Neuronal stem cell (in vitro differentiated cells): ENCODE measurements at regions not wholly inside any gene's neighbourhood (a gene's known extent, or its start where the extent isn't known, plus 50 kb on each side); places are given as distances from the start of the nearest gene placed in this dataset.

Experiments
- DNase-seq: peaks from one replicate; pipeline ENCODE4 v3.0.0-alpha.2; 2013; ENCODE audit warnings: low spot score
- H2AFZ ChIP-seq: one replicate; pipeline ENCODE4 v1.6.1; 2013; ENCODE audit warnings: mild to moderate bottlenecking, low read length, inconsistent platforms
- H2AK5ac ChIP-seq: 2 replicates; pipeline ENCODE4 v1.6.1; 2013; ENCODE audit warnings: low read depth, mild to moderate bottlenecking, inconsistent platforms, low read length, moderate library complexity, mixed read lengths
- H2BK120ac ChIP-seq: 2 replicates; pipeline ENCODE4 v1.6.1; 2013; ENCODE audit warnings: low read depth, mild to moderate bottlenecking, inconsistent platforms, low read length, moderate library complexity, mixed read lengths
- H2BK12ac ChIP-seq: one replicate; pipeline ENCODE4 v1.6.1; 2013; ENCODE audit warnings: low read length, inconsistent platforms
- H2BK15ac ChIP-seq: 2 replicates; pipeline ENCODE4 v1.6.1; 2013; ENCODE audit warnings: mild to moderate bottlenecking, low read length, inconsistent platforms, mixed read lengths
- H2BK5ac ChIP-seq: one replicate; pipeline ENCODE4 v1.6.1; 2013; ENCODE audit warnings: inconsistent platforms, mild to moderate bottlenecking, low read length, moderate library complexity
- H3K14ac ChIP-seq: one replicate; pipeline ENCODE4 v1.6.1; 2013; ENCODE audit warnings: low read length, inconsistent platforms
- H3K18ac ChIP-seq: 2 replicates; pipeline ENCODE4 v1.6.1; 2013; ENCODE audit warnings: low read length, inconsistent platforms
- H3K23ac ChIP-seq: 2 replicates; pipeline ENCODE4 v1.6.1; 2013; ENCODE audit warnings: low read depth, mild to moderate bottlenecking, mixed read lengths, low read length, inconsistent platforms; ENCODE audit not compliant: poor library complexity
- H3K27ac ChIP-seq: replicated peaks from 3 replicates; pipeline ENCODE4 v1.5.1; 2013; ENCODE audit warnings: low read length, inconsistent platforms
- H3K27me3 ChIP-seq, 3 experiments: 2 replicates each; pipeline ENCODE4 v1.6.1; 2013; ENCODE audit warnings: low read length in 3 of 3, mild to moderate bottlenecking in 2 of 3, inconsistent platforms in 1 of 3, low read depth in 1 of 3, mixed read lengths in 1 of 3, moderate library complexity in 1 of 3; ENCODE audit not compliant: control insufficient read depth in 3 of 3, insufficient read depth in 3 of 3
- H3K36me3 ChIP-seq, 2 donors: replicated peaks in 1 of 2; 2 replicates each; pipeline ENCODE4 v1.6.1; 2013; ENCODE audit warnings: low read length in 2 of 2; ENCODE audit not compliant: control insufficient read depth in 2 of 2, insufficient read depth in 2 of 2
- H3K4ac ChIP-seq: 2 replicates; pipeline ENCODE4 v1.6.1; 2013; ENCODE audit warnings: inconsistent platforms, mild to moderate bottlenecking, low read length, moderate library complexity
- H3K4me1 ChIP-seq, 2 donors: 1 replicate in 1 of 2; 2 replicates in 1 of 2; pipeline ENCODE4 v1.6.1; 2013; ENCODE audit warnings: low read length in 2 of 2, low read depth in 1 of 2; ENCODE audit not compliant: control insufficient read depth in 2 of 2, insufficient read depth in 1 of 2
- H3K4me2 ChIP-seq: one replicate; pipeline ENCODE4 v1.6.1; 2013; ENCODE audit warnings: mild to moderate bottlenecking, low read length, inconsistent platforms; ENCODE audit not compliant: insufficient read depth, poor library complexity, severe bottlenecking
- H3K4me3 ChIP-seq, 2 donors: 2 replicates each; pipeline ENCODE4 v1.5.1; 2013; ENCODE audit warnings: low read length in 2 of 2, mild to moderate bottlenecking in 2 of 2, inconsistent platforms in 1 of 2, moderate library complexity in 1 of 2
- H3K79me1 ChIP-seq: one replicate; pipeline ENCODE4 v1.6.1; 2013; ENCODE audit warnings: low read depth, mild to moderate bottlenecking, inconsistent platforms, low read length, moderate library complexity
- H3K9ac ChIP-seq: one replicate; pipeline ENCODE4 v1.6.1; 2013; ENCODE audit warnings: mild to moderate bottlenecking, low read depth, low read length, inconsistent platforms; ENCODE audit not compliant: poor library complexity
- H3K9me3 ChIP-seq, 2 donors: replicated peaks in 1 of 2; 2 replicates each; pipeline versions ENCODE3 to v1.6.1; 2013; ENCODE audit warnings: low read length in 2 of 2, mild to moderate bottlenecking in 2 of 2, inconsistent platforms in 1 of 2, low read depth in 1 of 2, mixed read lengths in 1 of 2, moderate library complexity in 1 of 2; ENCODE audit not compliant: control insufficient read depth in 2 of 2, insufficient read depth in 1 of 2
- H4K8ac ChIP-seq: one replicate; pipeline ENCODE4 v1.6.1; 2013; ENCODE audit warnings: low read depth, mild to moderate bottlenecking, inconsistent platforms, low read length, moderate library complexity
- H4K91ac ChIP-seq: one replicate; pipeline ENCODE4 v1.6.1; 2013; ENCODE audit warnings: low read length, low read depth, mild to moderate bottlenecking, inconsistent platforms; ENCODE audit not compliant: poor library complexity
- WGBS, 2 donors: extraction: QIAGEN DNeasy Blood & Tissue Kit; methylation state at CpG; one replicate each; pipeline ENCODE4 v1.1.7; 2013; ENCODE audit warnings: missing lambda C conversion rate in 2 of 2, mixed read lengths in 1 of 2; ENCODE audit not compliant: insufficient read length in 2 of 2, insufficient replicate concordance in 1 of 2; ENCODE audit errors: extremely low coverage in 2 of 2; 5-methylcytosine and 5-hydroxymethylcytosine counted together

DNA sequence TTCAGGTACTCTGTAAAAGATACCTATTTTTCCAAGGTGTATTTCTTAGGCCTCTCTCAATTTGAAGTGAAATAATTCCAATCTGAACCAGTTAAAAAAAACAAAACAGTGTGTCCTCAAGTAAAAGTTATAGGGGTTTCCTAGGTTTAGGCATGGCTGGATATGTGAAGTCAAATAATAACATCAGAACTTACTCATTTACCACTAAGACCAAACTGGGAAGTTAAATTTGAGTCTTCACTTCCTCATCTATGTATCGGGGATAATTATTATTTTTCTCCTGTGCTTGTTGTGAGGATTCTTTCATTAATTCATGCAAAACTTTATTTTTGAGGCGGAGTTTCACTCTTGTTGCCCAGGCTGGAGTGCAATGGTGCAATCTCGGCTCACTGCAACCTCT lies 86.2 kb upstream of the PTPRK start:
- Histone ChIP-seq H4K91ac (no peak overlapping the region), H3K9ac (no peak overlapping the region), H2AK5ac (no peak overlapping the region), H3K4ac (no peak overlapping the region), H3K36me3 (no peaks in the 10 kb centered on the region), H4K8ac (no peak overlapping the region), H3K18ac (no peak overlapping the region), H2AFZ (no peak overlapping the region), H3K4me1 (no peaks in the 10 kb centered on the region), H3K4me2 (no peak overlapping the region), H3K4me3 (no peak overlapping the region), H2BK120ac (no peak overlapping the region), H3K14ac (no peak overlapping the region), H3K27me3 (peaks cover 0 to 2% (median 0%) of the 10 kb centered on the region in 3 experiments), H2BK15ac (no peak overlapping the region), H2BK12ac (no peak overlapping the region), H3K27ac (no peak overlapping the region), H3K23ac (no peak overlapping the region), H3K9me3 (no peaks in the 10 kb centered on the region), H2BK5ac (no peak overlapping the region), H3K79me1 (no peaks in the 10 kb centered on the region)
- no CpG with 5 or more reads among the region's 3 CpGs for WGBS, 2 donors
- no peak for DNase-seq

DNA sequence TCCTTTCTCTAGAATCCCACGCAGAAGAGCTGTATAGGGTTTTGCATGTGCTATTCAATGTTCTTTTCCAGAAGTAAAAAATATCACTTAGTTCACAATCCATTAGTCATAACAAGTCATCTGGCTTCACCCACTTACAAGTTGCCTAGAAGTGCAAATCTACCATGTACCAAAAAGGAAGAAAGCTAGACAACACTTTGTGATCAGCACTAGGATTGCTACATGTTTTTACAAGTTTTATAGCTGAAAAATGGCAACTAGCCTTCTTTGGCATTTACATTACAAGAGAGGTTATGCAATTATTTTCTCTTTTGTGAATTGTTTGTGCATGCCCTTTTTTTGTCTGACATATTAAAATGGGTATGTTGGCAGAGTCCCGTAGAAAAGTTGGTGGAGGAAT lies 85.6 kb upstream of the PTPRK start:
- no peak overlapping the region for H3K18ac ChIP-seq
- WGBS, 2 donors = no CpG with 5 or more reads among the region's 2 CpGs
- no peak for DNase-seq
- H3K27me3 ChIP-seq = peaks cover 0 to 2% (median 0%) of the 10 kb centered on the region in 3 experiments
- H3K27ac ChIP-seq = no peak overlapping the region
- H3K4me2 ChIP-seq = no peak overlapping the region
- H3K23ac ChIP-seq = no peak overlapping the region
- H3K9ac ChIP-seq = no peak overlapping the region
- H3K14ac ChIP-seq = no peak overlapping the region
- no peak overlapping the region for H2BK15ac ChIP-seq
- no peaks in the 10 kb centered on the region for H3K36me3 ChIP-seq
- no peak overlapping the region for H2AFZ ChIP-seq
- H4K91ac ChIP-seq = no peak overlapping the region
- no peak overlapping the region for H3K4me3 ChIP-seq
- no peak overlapping the region for H2BK12ac ChIP-seq
- H3K4me1 ChIP-seq = no peaks in the 10 kb centered on the region
- no peak overlapping the region for H3K4ac ChIP-seq
- no peaks in the 10 kb centered on the region for H3K79me1 ChIP-seq
- H4K8ac ChIP-seq = no peak overlapping the region
- no peak overlapping the region for H2BK5ac ChIP-seq
- no peak overlapping the region for H2BK120ac ChIP-seq
- H2AK5ac ChIP-seq = no peak overlapping the region
- H3K9me3 ChIP-seq = no peaks in the 10 kb centered on the region

DNA sequence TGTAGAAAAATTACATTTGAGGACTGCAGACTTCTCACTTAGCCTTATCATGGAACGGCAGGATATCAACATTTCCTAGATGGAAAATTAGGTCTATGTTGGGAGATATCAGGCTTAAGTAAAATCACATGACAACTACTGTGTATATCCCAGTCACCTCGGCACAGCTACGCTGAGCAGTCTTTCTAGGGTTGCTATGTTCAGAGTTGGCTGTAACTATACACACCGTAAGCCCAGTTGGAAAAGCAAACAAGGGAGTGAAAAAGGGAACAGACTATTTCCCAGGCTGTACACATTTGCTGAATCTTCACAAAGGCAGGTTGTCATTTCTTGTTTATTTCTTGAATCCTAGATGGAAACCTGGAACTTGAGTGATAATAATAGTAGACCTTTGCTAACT lies 80.7 kb upstream of the PTPRK start:
- no peaks in the 10 kb centered on the region for H3K79me1 ChIP-seq
- H3K4me1 ChIP-seq = peaks cover 2 to 20% of the 10 kb centered on the region in 2 donors
- peak overlapping the region; percentile 24 for H2AFZ ChIP-seq
- peaks cover 0 to 2% (median 0%) of the 10 kb centered on the region in 3 experiments for H3K27me3 ChIP-seq
- no peak overlapping the region for H2BK12ac ChIP-seq
- H3K14ac ChIP-seq = no peak overlapping the region
- no peak overlapping the region for H4K8ac ChIP-seq
- no peak overlapping the region for H2AK5ac ChIP-seq
- no peak overlapping the region for H3K4ac ChIP-seq
- H4K91ac ChIP-seq = no peak overlapping the region
- no peaks in the 10 kb centered on the region for H3K9me3 ChIP-seq
- H3K4me3 ChIP-seq = no peak overlapping the region
- H3K23ac ChIP-seq = no peak overlapping the region
- no peak overlapping the region for H3K9ac ChIP-seq
- no peak overlapping the region for H3K4me2 ChIP-seq
- H3K36me3 ChIP-seq = no peaks in the 10 kb centered on the region
- no peak overlapping the region for H3K18ac ChIP-seq
- no peak overlapping the region for H2BK120ac ChIP-seq
- no peak overlapping the region for H3K27ac ChIP-seq
- DNase-seq = no peak
- H2BK15ac ChIP-seq = no peak overlapping the region
- no peak overlapping the region for H2BK5ac ChIP-seq
- WGBS, 2 donors = no CpG with 5 or more reads among the region's 4 CpGs

DNA sequence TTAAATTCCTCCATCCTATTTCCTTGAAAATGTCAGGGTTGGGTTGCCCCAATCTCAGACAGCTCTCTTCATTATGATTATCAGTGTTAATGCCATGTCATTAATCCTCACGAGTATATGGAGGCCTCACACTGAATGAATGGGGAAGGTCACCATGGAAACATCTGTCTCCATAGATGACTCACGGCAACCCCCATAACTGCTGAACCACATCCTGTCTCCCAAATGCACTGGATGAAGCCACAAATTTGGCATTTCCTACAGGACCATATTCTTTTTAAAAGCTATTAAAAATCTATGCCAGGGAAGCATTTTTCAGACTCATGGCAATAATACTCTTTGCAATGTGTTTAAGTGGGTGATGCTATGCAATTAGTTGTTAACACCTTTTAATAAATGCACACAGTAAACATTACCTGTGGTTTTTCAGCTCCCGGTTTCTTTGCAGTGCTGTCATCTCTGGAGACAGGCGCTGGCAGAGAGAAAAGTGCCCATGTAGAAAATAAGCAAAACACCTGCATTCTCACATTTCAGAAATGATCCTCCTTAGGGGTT lies 80.1 kb upstream of the PTPRK start:
- DNase-seq = peak; percentile 6
- no peak overlapping the region for H3K18ac ChIP-seq
- no peaks in the 10 kb centered on the region for H3K9me3 ChIP-seq
- peak overlapping the region; percentile 60 for H2AFZ ChIP-seq
- no peak overlapping the region for H3K9ac ChIP-seq
- no peak overlapping the region for H4K91ac ChIP-seq
- no peak overlapping the region for H2AK5ac ChIP-seq
- H3K4me2 ChIP-seq = no peak overlapping the region
- no peak overlapping the region for H3K23ac ChIP-seq
- no peaks in the 10 kb centered on the region for H3K79me1 ChIP-seq
- H3K4ac ChIP-seq = no peak overlapping the region
- no peak overlapping the region for H4K8ac ChIP-seq
- no peak overlapping the region for H3K4me3 ChIP-seq
- H3K27me3 ChIP-seq = peaks cover 0 to 2% (median 0%) of the 10 kb centered on the region in 3 experiments
- no peak overlapping the region for H2BK5ac ChIP-seq
- peaks cover 2 to 22% of the 10 kb centered on the region in 2 donors for H3K4me1 ChIP-seq
- no peak overlapping the region for H3K14ac ChIP-seq
- H3K27ac ChIP-seq = no peak overlapping the region
- H2BK120ac ChIP-seq = no peak overlapping the region
- WGBS, 2 donors = no CpG with 5 or more reads among the region's 4 CpGs
- H2BK12ac ChIP-seq = no peak overlapping the region
- no peaks in the 10 kb centered on the region for H3K36me3 ChIP-seq
- no peak overlapping the region for H2BK15ac ChIP-seq
